ENCODE measurements at regions not wholly inside any gene's neighbourhood (a gene's known extent, or its start where the extent isn't known, plus 50 kb on each side); places are given as distances from the start of the nearest gene placed in this dataset.

GRCh38 chr2:222102575-222103349, 196.0 kb downstream of the PAX3 start:
- no peaks in the 10 kb centered on the region for H3K4me1 ChIP-seq (ENCODE audit: low read depth)
- no peaks in the 10 kb centered on the region for H3K36me3 ChIP-seq (ENCODE audit: low read depth)
- H3K9me3 ChIP-seq = no peaks in the 10 kb centered on the region
- DNase-seq (no peak), ATAC-seq (no peak)
- no peak overlapping the region for H3K4me3 ChIP-seq
- intact Hi-C loops (cut with DNase I, micrococcal nuclease) = no loop called here
- no peak for TF ChIP-seq CTCF (IDR thresholded peaks at IDR 0.05)

GRCh38 chr2:222100704-222101699, 197.8 kb downstream of the PAX3 start:
- intact Hi-C loops (cut with DNase I, micrococcal nuclease) = no loop called here
- no peak for TF ChIP-seq CTCF (IDR thresholded peaks at IDR 0.05)
- DNase-seq (no peak), ATAC-seq (no peak)
- Histone ChIP-seq H3K36me3 (ENCODE audit: low read depth) (no peaks in the 10 kb centered on the region), H3K9me3 (no peaks in the 10 kb centered on the region), H3K4me3 (no peak overlapping the region), H3K4me1 (ENCODE audit: low read depth) (no peaks in the 10 kb centered on the region)

- Histone ChIP-seq H3K4me1 (ENCODE audit: low read depth) (no peaks in the 10 kb centered on the region), H3K9me3 (no peaks in the 10 kb centered on the region), H3K36me3 (ENCODE audit: low read depth) (no peaks in the 10 kb centered on the region), H3K4me3 (no peak overlapping the region)
- no peak for TF ChIP-seq CTCF (IDR thresholded peaks at IDR 0.05)
- ATAC-seq = no peak
- no peak for DNase-seq
- intact Hi-C loops (cut with DNase I, micrococcal nuclease) = no loop called here
These were observed 210.2 kb downstream of the PAX3 start for GRCh38 chr2:222088561-222088960.

- intact Hi-C loops (cut with DNase I, micrococcal nuclease) = no loop called here
- no peak overlapping the region for H3K4me3 ChIP-seq
- DNase-seq = no peak
- H3K4me1 ChIP-seq (ENCODE audit: low read depth) = no peaks in the 10 kb centered on the region
- H3K36me3 ChIP-seq (ENCODE audit: low read depth) = no peaks in the 10 kb centered on the region
- TF ChIP-seq CTCF (IDR thresholded peaks at IDR 0.05) = no peak
- no peaks in the 10 kb centered on the region for H3K9me3 ChIP-seq
- ATAC-seq = no peak
These were observed 210.8 kb downstream of the PAX3 start for GRCh38 chr2:222087998-222088397.

GRCh38 chr2:222082201-222082600, 216.6 kb downstream of the PAX3 start:
- no peaks in the 10 kb centered on the region for H3K4me1 ChIP-seq (ENCODE audit: low read depth)

More at GRCh38 chr2:222082201-222082600, 216.6 kb downstream of the PAX3 start:
- ATAC-seq (no peak), DNase-seq (no peak)
- no peak for TF ChIP-seq CTCF (IDR thresholded peaks at IDR 0.05)
- intact Hi-C loops (cut with DNase I, micrococcal nuclease) = no loop called here
- Histone ChIP-seq H3K4me3 (no peak overlapping the region), H3K9me3 (no peaks in the 10 kb centered on the region), H3K36me3 (ENCODE audit: low read depth) (no peaks in the 10 kb centered on the region)

All from mucosa of descending colon (tissue), 3 donors.